Large intestine (tissue), 3 donors: ENCODE measurements at regions not wholly inside any gene's neighbourhood (a gene's known extent, or its start where the extent isn't known, plus 50 kb on each side); places are given as distances from the start of the nearest gene placed in this dataset.
"Not testable (repeated sequence)": the region's sequence is repeated elsewhere in the genome, so short reads cannot be mapped to it uniquely, and the experiment has no call there.

Experiments used
- DNase-seq, 2 donors: peaks; one replicate each; pipeline versions ENCODE4 v3.0.0 to v3.0.0-alpha.2; 2013
- H3K27ac ChIP-seq: one replicate; pipeline ENCODE4 v1.5.1; 2013; ENCODE audit warnings: low read length
- H3K27me3 ChIP-seq: 2 replicates; pipeline ENCODE4 v1.6.1; 2013; ENCODE audit warnings: low read length; ENCODE audit not compliant: control insufficient read depth, insufficient read depth
- H3K36me3 ChIP-seq: 2 replicates; pipeline ENCODE4 v1.6.1; 2013; ENCODE audit warnings: low read length; ENCODE audit not compliant: control insufficient read depth, insufficient read depth
- H3K4me1 ChIP-seq: one replicate; pipeline ENCODE4 v1.6.1; 2013; ENCODE audit warnings: low read length; ENCODE audit not compliant: control insufficient read depth, insufficient read depth
- H3K4me3 ChIP-seq: one replicate; pipeline ENCODE4 v1.5.1; 2013; ENCODE audit warnings: low read length
- H3K9me3 ChIP-seq: one replicate; pipeline ENCODE4 v1.6.1; 2013; ENCODE audit warnings: mild to moderate bottlenecking, low read depth, low read length, moderate library complexity; ENCODE audit not compliant: control insufficient read depth
- WGBS: methylation state at CpG from one replicate; pipeline ENCODE4 v1.1.5; 2013; ENCODE audit warnings: low lambda C conversion rate; ENCODE audit not compliant: insufficient coverage; 5-methylcytosine and 5-hydroxymethylcytosine counted together

- Histone ChIP-seq H3K4me1 (no peaks in the 10 kb centered on the region), H3K4me3 (no peak overlapping the region), H3K9me3 (no peaks in the 10 kb centered on the region), H3K36me3 (no peaks in the 10 kb centered on the region), H3K27me3 (no peaks in the 10 kb centered on the region), H3K27ac (no peak overlapping the region)
- DNase-seq: no peak
- no CpG with 5 or more reads among the region's 2 CpGs for WGBS
Measured at GRCh38 chr17:71793518-71793917, 327.3 kb upstream of the SOX9 start.

- no peaks in the 10 kb centered on the region for H3K27me3 ChIP-seq
- no peak for DNase-seq
- no peaks in the 10 kb centered on the region for H3K36me3 ChIP-seq
- H3K4me3 ChIP-seq: no peak overlapping the region
- no peaks in the 10 kb centered on the region for H3K4me1 ChIP-seq
- H3K9me3 ChIP-seq: no peaks in the 10 kb centered on the region
- no peak overlapping the region for H3K27ac ChIP-seq
- WGBS: no CpG with 5 or more reads among the region's 2 CpGs
Measured at GRCh38 chr17:71798701-71799100, 322.1 kb upstream of the SOX9 start.

- Histone ChIP-seq H3K27ac (no peak overlapping the region), H3K4me1 (no peaks in the 10 kb centered on the region), H3K4me3 (no peak overlapping the region), H3K9me3 (no peaks in the 10 kb centered on the region), H3K27me3 (no peaks in the 10 kb centered on the region), H3K36me3 (no peaks in the 10 kb centered on the region)
- DNase-seq: peak; percentile 1 to 4
- 0% methylated on average over 1 of the region's 3 CpGs for WGBS
Measured at GRCh38 chr17:71799657-71800056, 321.2 kb upstream of the SOX9 start.

- Histone ChIP-seq H3K27ac (no peak overlapping the region), H3K4me3 (no peak overlapping the region), H3K27me3 (no peaks in the 10 kb centered on the region), H3K36me3 (no peaks in the 10 kb centered on the region), H3K4me1 (no peaks in the 10 kb centered on the region), H3K9me3 (no peaks in the 10 kb centered on the region)
- WGBS: no CpG with 5 or more reads among the region's 6 CpGs
- no peak for DNase-seq
Measured at GRCh38 chr17:71801301-71801700, 319.5 kb upstream of the SOX9 start.

- WGBS: 60% methylated on average over 1 of the region's 3 CpGs
- Histone ChIP-seq H3K4me1 (no peaks in the 10 kb centered on the region), H3K27ac (no peak overlapping the region)
Measured at GRCh38 chr17:71802663-71803062, 318.2 kb upstream of the SOX9 start.

GRCh38 chr17:71803656-71804284 lies 317.1 kb upstream of the SOX9 start:
- Histone ChIP-seq H3K4me3 (no peak overlapping the region), H3K9me3 (no peaks in the 10 kb centered on the region), H3K27ac (no peak overlapping the region), H3K27me3 (no peaks in the 10 kb centered on the region), H3K36me3 (no peaks in the 10 kb centered on the region), H3K4me1 (no peaks in the 10 kb centered on the region)
- 100% methylated on average over 1 of the region's 1 CpG for WGBS
- no peak for DNase-seq

More at GRCh38 chr17:71802663-71803062, 318.2 kb upstream of the SOX9 start:
- H3K36me3 ChIP-seq: no peaks in the 10 kb centered on the region
- no peaks in the 10 kb centered on the region for H3K9me3 ChIP-seq
- no peak for DNase-seq
- H3K4me3 ChIP-seq: no peak overlapping the region
- H3K27me3 ChIP-seq: no peaks in the 10 kb centered on the region

- H3K4me3 ChIP-seq: no peak overlapping the region
- no peaks in the 10 kb centered on the region for H3K36me3 ChIP-seq
- DNase-seq: no peak
- no peaks in the 10 kb centered on the region for H3K9me3 ChIP-seq
- H3K27me3 ChIP-seq: no peaks in the 10 kb centered on the region
- no peak overlapping the region for H3K27ac ChIP-seq
- no peaks in the 10 kb centered on the region for H3K4me1 ChIP-seq
Measured at GRCh38 chr17:71809537-71809936, 311.3 kb upstream of the SOX9 start.

- H3K27ac ChIP-seq, H3K4me1 ChIP-seq, DNase-seq, H3K36me3 ChIP-seq, H3K9me3 ChIP-seq, H3K27me3 ChIP-seq, H3K4me3 ChIP-seq: not testable (repeated sequence)
Measured at GRCh38 chr17:71813861-71814260, 307.0 kb upstream of the SOX9 start.

- Histone ChIP-seq H3K4me3 (no peak overlapping the region), H3K9me3 (no peaks in the 10 kb centered on the region), H3K36me3 (no peaks in the 10 kb centered on the region), H3K27ac (no peak overlapping the region), H3K4me1 (no peaks in the 10 kb centered on the region), H3K27me3 (no peaks in the 10 kb centered on the region)
- WGBS: 48% methylated on average over 2 of the region's 4 CpGs
- no peak for DNase-seq
Measured at GRCh38 chr17:71821511-71821910, 299.3 kb upstream of the SOX9 start.

GRCh38 chr17:71824671-71825070 lies 296.1 kb upstream of the SOX9 start:
- Histone ChIP-seq H3K9me3 (no peaks in the 10 kb centered on the region), H3K27ac (no peak overlapping the region), H3K27me3 (no peaks in the 10 kb centered on the region), H3K4me3 (no peak overlapping the region), H3K36me3 (no peaks in the 10 kb centered on the region), H3K4me1 (no peaks in the 10 kb centered on the region)
- DNase-seq: no peak
- WGBS: no CpG with 5 or more reads among the region's 4 CpGs

GRCh38 chr17:71825687-71826086 lies 295.1 kb upstream of the SOX9 start:
- no peaks in the 10 kb centered on the region for H3K27me3 ChIP-seq
- no peak for DNase-seq
- WGBS: 81% methylated on average over 3 of the region's 4 CpGs
- no peaks in the 10 kb centered on the region for H3K36me3 ChIP-seq
- no peaks in the 10 kb centered on the region for H3K4me1 ChIP-seq
- no peak overlapping the region for H3K27ac ChIP-seq
- H3K9me3 ChIP-seq: no peaks in the 10 kb centered on the region
- H3K4me3 ChIP-seq: no peak overlapping the region
